ENCODE measurements at regions not wholly inside any gene's neighbourhood (a gene's known extent, or its start where the extent isn't known, plus 50 kb on each side); places are given as distances from the start of the nearest gene placed in this dataset.

DNA sequence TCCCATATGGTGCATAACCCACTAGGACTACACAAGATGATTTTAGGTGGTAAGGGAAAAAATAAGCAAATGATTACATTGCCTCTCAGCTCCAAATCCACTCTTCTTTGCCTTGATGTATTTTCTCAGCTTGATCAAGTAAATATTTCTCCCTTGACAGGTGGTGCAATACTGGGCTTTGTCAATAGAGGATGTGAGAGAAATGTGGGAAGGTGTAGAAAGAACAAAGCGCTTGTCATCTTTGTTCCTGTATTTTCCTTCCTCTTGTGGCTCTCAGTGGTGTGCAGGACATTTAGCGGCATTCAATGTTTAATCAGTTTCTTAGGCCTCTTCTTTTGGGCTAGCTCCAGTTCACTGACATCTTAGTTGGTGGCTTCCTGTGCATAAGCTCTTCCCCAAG, 1165.8 kb upstream of the GOT2 start:
- no peaks in the 10 kb centered on the region for H3K9me3 Mint-ChIP-seq (ENCODE audit: unreplicated experiment)
- no peaks in the 10 kb centered on the region for H3K36me3 Mint-ChIP-seq (ENCODE audit: unreplicated experiment)
- no peak overlapping the region for H3K27ac Mint-ChIP-seq (ENCODE audit: unreplicated experiment)
- TF ChIP-seq, protein P1, sequence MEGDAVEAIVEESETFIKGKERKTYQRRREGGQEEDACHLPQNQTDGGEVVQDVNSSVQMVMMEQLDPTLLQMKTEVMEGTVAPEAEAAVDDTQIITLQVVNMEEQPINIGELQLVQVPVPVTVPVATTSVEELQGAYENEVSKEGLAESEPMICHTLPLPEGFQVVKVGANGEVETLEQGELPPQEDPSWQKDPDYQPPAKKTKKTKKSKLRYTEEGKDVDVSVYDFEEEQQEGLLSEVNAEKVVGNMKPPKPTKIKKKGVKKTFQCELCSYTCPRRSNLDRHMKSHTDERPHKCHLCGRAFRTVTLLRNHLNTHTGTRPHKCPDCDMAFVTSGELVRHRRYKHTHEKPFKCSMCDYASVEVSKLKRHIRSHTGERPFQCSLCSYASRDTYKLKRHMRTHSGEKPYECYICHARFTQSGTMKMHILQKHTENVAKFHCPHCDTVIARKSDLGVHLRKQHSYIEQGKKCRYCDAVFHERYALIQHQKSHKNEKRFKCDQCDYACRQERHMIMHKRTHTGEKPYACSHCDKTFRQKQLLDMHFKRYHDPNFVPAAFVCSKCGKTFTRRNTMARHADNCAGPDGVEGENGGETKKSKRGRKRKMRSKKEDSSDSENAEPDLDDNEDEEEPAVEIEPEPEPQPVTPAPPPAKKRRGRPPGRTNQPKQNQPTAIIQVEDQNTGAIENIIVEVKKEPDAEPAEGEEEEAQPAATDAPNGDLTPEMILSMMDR (IDR thresholded peaks at IDR 0.05): no peak
- no peak for DNase-seq (ENCODE audit: extremely low spot score, unreplicated experiment)
- peaks cover 3% of the 10 kb centered on the region for H3K27me3 Mint-ChIP-seq (ENCODE audit: unreplicated experiment)
- H3K4me1 Mint-ChIP-seq (ENCODE audit: unreplicated experiment): peaks cover 8% of the 10 kb centered on the region
- H3K4me3 Mint-ChIP-seq (ENCODE audit: unreplicated experiment): no peak overlapping the region

DNA sequence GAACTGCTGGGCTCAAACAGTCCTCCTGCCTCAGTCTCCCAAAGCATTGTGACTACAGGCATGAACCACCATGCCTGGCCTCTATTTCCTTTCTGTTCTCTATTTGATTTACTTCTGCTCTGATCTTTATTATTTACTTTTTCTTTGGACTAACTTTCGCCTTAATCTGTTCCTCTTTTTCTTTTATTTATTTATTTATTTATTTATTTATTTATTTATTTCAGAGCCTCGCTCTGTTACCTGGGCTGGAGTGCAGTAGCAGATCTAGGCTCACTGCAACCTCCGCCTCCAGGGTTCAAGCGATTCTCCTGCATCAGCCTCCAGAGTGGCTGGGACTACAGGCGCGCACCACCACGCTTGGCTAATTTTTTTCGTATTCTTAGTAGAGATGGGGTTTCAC, 1158.3 kb upstream of the GOT2 start:
- peaks cover 3% of the 10 kb centered on the region for H3K4me1 Mint-ChIP-seq (ENCODE audit: unreplicated experiment)
- TF ChIP-seq, protein P1 (IDR thresholded peaks at IDR 0.05): no peak
- peaks cover 16% of the 10 kb centered on the region for H3K9me3 Mint-ChIP-seq (ENCODE audit: unreplicated experiment)
- no peak for DNase-seq (ENCODE audit: extremely low spot score, unreplicated experiment)
- H3K27me3 Mint-ChIP-seq (ENCODE audit: unreplicated experiment): no peaks in the 10 kb centered on the region
- H3K27ac Mint-ChIP-seq (ENCODE audit: unreplicated experiment): no peak overlapping the region
- H3K36me3 Mint-ChIP-seq (ENCODE audit: unreplicated experiment): peaks cover 2% of the 10 kb centered on the region
- H3K4me3 Mint-ChIP-seq (ENCODE audit: unreplicated experiment): no peak overlapping the region

DNA sequence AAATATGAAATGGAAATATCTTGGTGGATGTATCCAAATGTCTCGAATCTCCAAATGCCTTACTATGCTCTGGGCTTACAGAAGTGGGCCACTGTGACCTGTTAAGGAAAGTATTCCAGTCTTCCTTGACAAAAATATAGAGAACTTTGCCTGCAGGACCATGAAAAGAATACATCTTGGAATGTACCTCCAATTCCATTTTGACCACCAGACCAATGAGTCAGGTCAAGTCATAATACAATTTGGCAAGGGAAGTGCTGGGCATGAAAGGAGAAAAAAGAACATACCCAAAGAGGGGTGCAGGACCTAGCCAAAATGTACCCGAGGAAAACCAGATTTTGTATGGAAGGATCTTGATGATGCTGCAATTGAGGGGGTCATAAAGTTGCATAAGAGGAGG, 1153.7 kb upstream of the GOT2 start:
- Mint-ChIP-seq H3K9me3 (ENCODE audit: unreplicated experiment) (peaks cover 10% of the 10 kb centered on the region), H3K27me3 (ENCODE audit: unreplicated experiment) (no peaks in the 10 kb centered on the region)
- TF ChIP-seq, protein P1 (IDR thresholded peaks at IDR 0.05): no peak

DNA sequence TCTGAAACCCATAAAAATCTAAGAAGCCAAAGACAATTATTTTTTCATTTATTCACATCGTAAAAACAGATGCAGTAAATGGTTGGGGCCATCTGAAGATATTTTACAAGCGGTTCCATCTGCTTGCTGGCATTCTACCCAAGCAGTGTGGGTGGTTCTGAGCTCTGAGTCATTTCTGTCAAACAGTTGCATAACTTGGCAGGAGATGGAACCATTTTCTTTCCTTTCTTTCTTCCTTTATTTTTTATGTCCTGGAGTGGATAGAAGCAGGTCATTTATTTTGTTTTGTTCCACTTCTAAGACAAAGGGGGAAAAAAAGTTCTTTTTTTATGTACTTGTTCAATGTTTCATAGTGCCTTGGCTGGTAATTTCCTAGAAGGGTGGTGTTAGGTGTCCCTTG, 1151.9 kb upstream of the GOT2 start:
- TF ChIP-seq, protein P1 (IDR thresholded peaks at IDR 0.05): no peak
- H3K36me3 Mint-ChIP-seq (ENCODE audit: unreplicated experiment): peaks cover 2% of the 10 kb centered on the region
- peak overlapping the region; percentile 39 for H3K27ac Mint-ChIP-seq (ENCODE audit: unreplicated experiment)
- H3K9me3 Mint-ChIP-seq (ENCODE audit: unreplicated experiment): peaks cover 10% of the 10 kb centered on the region
- peaks cover 12% of the 10 kb centered on the region for H3K4me1 Mint-ChIP-seq (ENCODE audit: unreplicated experiment)
- H3K27me3 Mint-ChIP-seq (ENCODE audit: unreplicated experiment): no peaks in the 10 kb centered on the region
- no peak for DNase-seq (ENCODE audit: extremely low spot score, unreplicated experiment)
- H3K4me3 Mint-ChIP-seq (ENCODE audit: unreplicated experiment): no peak overlapping the region

More for the DNA sequence above, 1153.7 kb upstream of the GOT2 start:
- H3K36me3 Mint-ChIP-seq (ENCODE audit: unreplicated experiment): peaks cover 2% of the 10 kb centered on the region
- H3K4me3 Mint-ChIP-seq (ENCODE audit: unreplicated experiment): no peak overlapping the region
- H3K4me1 Mint-ChIP-seq (ENCODE audit: unreplicated experiment): peaks cover 12% of the 10 kb centered on the region
- no peak overlapping the region for H3K27ac Mint-ChIP-seq (ENCODE audit: unreplicated experiment)
- DNase-seq (ENCODE audit: extremely low spot score, unreplicated experiment): no peak

DNA sequence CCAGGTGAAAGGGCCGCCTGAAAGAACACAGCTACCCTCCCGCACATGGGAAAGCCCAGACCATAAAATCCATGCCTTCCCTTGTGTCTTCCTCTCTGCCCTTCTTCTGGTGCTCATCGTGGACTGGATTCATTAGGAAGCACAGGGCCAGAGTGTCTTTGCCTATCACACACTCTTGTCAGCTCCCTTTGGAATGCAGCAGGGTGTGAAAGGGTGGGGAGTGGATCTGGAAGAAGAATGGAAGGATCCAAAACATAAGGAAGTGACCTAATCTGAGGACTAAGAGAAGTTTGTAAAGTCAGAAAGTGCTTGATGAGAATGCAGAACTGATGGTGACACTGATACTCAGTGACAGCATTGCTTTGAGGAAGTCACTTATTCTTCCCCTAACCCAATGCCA, 1147.3 kb upstream of the GOT2 start:
- H3K36me3 Mint-ChIP-seq (ENCODE audit: unreplicated experiment): no peaks in the 10 kb centered on the region
- H3K27me3 Mint-ChIP-seq (ENCODE audit: unreplicated experiment): no peaks in the 10 kb centered on the region
- H3K4me1 Mint-ChIP-seq (ENCODE audit: unreplicated experiment): peaks cover 12% of the 10 kb centered on the region
- no peak for DNase-seq (ENCODE audit: extremely low spot score, unreplicated experiment)
- H3K9me3 Mint-ChIP-seq (ENCODE audit: unreplicated experiment): no peaks in the 10 kb centered on the region
- H3K4me3 Mint-ChIP-seq (ENCODE audit: unreplicated experiment): no peak overlapping the region
- no peak overlapping the region for H3K27ac Mint-ChIP-seq (ENCODE audit: unreplicated experiment)
- TF ChIP-seq, protein P1 (IDR thresholded peaks at IDR 0.05): no peak
